NB4 (cell line): ENCODE measurements at regions not wholly inside any gene's neighbourhood (a gene's known extent, or its start where the extent isn't known, plus 50 kb on each side); places are given as distances from the start of the nearest gene placed in this dataset.

Experiments
- DNase-seq: peaks from one replicate; pipeline ENCODE4 v3.0.0; 2010; ENCODE audit warnings: low read depth
- H3K4me3 ChIP-seq: one replicate; pipeline ENCODE4 v1.5.1; 2011; ENCODE audit warnings: mild to moderate bottlenecking, low read depth, low read length, moderate library complexity
- CTCF ChIP-seq: IDR thresholded peaks from one replicate; pipeline ENCODE4 v1.5.1; 2012; ENCODE audit warnings: low read depth, low read length
- MAX ChIP-seq: IDR thresholded peaks from 2 replicates; pipeline ENCODE4 v1.6.1; 2011; ENCODE audit warnings: low read depth, low read length
- MYC ChIP-seq: IDR thresholded peaks from 2 replicates; pipeline ENCODE4 v1.6.1; 2011; ENCODE audit warnings: low read depth, low read length
- POLR2A ChIP-seq: IDR thresholded peaks from 2 replicates; pipeline ENCODE4 v1.6.1; 2011; ENCODE audit warnings: mild to moderate bottlenecking; ENCODE audit not compliant: insufficient read length; ENCODE audit errors: extremely low read depth

GRCh38 chr15:31453558-31454318 lies 127.1 kb downstream of the KLF13 start:
- no peak for TF ChIP-seq MYC
- no peak for TF ChIP-seq POLR2A
- TF ChIP-seq CTCF, result no peak
- no peak for TF ChIP-seq MAX
- no peak overlapping the region for H3K4me3 ChIP-seq
- DNase-seq, result no peak

DNA sequence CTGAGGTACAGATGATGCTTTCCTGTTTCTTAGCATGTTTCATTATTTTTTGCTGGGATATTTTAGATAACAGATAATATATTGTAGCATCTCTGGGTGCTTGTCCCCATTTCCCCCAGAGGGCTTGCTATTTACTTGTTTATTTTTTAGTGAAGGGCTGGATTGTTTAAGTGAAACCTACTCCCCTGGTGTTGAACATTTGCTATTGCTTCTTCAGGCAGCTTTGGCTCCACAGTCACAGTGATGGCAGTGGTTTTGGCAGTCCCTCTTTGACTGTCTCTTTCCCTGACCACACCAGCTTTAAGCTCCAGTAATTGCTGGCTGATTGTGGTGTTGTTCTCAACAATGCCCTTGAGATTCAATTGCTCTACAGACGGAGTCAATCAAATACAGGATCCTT lies 128.9 kb downstream of the KLF13 start:
- TF ChIP-seq MAX (no peak), CTCF (peak; percentile 3)
- DNase-seq, result no peak
- no peak overlapping the region for H3K4me3 ChIP-seq

DNA sequence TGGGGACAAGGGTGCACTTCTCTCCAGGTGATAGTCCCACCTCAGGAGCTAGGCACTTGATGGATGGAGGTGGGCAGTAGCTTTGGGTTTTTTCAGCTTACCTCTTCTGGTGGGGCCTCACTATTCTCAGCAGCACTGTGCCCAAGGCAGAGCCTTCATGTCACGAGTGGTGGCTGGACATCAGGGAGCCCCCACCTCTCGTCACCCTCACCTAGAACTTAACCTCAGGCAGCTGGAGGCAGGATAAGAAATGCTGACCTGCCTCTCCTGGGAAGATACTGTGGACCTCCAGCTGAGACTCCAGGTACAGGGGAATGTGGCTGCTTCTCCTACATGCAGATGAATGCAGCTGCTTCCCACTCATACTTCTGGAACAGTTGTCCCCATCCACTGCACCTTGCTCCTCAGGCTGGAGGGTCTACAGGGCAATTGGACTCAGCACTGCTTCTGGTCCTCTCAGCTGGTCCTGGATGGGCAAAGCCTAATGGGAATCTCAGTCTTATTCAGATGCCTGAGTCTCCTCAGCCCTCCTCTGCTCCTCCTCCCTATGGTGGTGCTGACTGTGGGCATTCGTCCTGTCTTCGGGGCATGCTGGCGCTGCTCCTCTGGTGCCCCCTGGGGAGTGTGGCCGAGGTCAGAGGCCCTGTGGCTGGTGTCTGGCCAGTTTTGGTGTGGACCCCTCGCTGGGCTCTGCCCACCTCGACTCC lies 129.9 kb downstream of the KLF13 start:
- H3K4me3 ChIP-seq, result no peak overlapping the region
- TF ChIP-seq POLR2A (no peak), CTCF (no peak), MAX (no peak), MYC (no peak)
- no peak for DNase-seq

DNA sequence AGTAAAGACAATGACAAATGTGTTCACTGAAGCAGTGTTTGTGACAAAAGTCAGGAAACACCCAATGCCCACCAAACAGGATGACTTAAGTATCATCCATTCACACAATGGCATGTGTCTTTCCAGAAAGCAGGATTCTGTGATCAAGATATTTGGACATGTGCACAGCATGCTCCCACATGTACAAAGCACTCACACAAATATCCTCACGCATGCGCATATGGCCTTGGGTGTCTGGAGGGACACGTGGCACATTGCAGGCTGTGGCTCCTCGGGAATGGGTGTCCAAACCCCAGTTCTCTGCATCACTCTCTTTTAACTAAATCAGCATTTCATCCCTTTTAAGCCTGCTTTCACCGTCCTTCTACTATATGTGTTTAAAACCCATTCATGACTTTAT lies 130.5 kb downstream of the KLF13 start:
- DNase-seq, result no peak
- no peak overlapping the region for H3K4me3 ChIP-seq
- TF ChIP-seq CTCF (no peak), MAX (no peak), MYC (no peak), POLR2A (no peak)

GRCh38 chr15:31457631-31458526 lies 131.2 kb downstream of the KLF13 start:
- H3K4me3 ChIP-seq, result no peak overlapping the region
- TF ChIP-seq CTCF, result no peak
- no peak for TF ChIP-seq POLR2A
- no peak for TF ChIP-seq MYC
- no peak for TF ChIP-seq MAX
- no peak for DNase-seq
